ENCODE measurements at regions not wholly inside any gene's neighbourhood (a gene's known extent, or its start where the extent isn't known, plus 50 kb on each side); places are given as distances from the start of the nearest gene placed in this dataset.

GRCh38 chr1:198860371-198860770 is 221.5 kb downstream of the PTPRC start:
- TF ChIP-seq ZFP36 (IDR thresholded peaks at IDR 0.05; ENCODE audit: borderline replicate concordance, low read depth, low read length, partially characterized antibody) (no peak), POLR2A (IDR thresholded peaks at IDR 0.05; ENCODE audit: insufficient read depth in 1 of 2, low read depth in 2 of 2, low read length in 2 of 2) (no peak), ZNF7 (CRISPR knock-in tag; IDR thresholded peaks at IDR 0.05) (no peak), RFXAP (CRISPR knock-in tag; IDR thresholded peaks at IDR 0.05; ENCODE audit: borderline replicate concordance) (no peak), SP1 (IDR thresholded peaks at IDR 0.05) (no peak), SP1 (CRISPR knock-in tag; IDR thresholded peaks at IDR 0.05) (no peak), MXI1 (IDR thresholded peaks at IDR 0.05; ENCODE audit: borderline replicate concordance, low read depth, low read length) (no peak), ETS1 (CRISPR knock-in tag; IDR thresholded peaks at IDR 0.05) (no peak), ARNTL (CRISPR knock-in tag; IDR thresholded peaks at IDR 0.05) (no peak), ZNF737 (CRISPR knock-in tag; IDR thresholded peaks at IDR 0.05; ENCODE audit: borderline replicate concordance) (no peak), NCOA2 (CRISPR knock-in tag; IDR thresholded peaks at IDR 0.05) (no peak)
